CD4-positive, alpha-beta T cell (primary cell): ENCODE measurements at regions not wholly inside any gene's neighbourhood (a gene's known extent, or its start where the extent isn't known, plus 50 kb on each side); places are given as distances from the start of the nearest gene placed in this dataset.

Experiments
- ATAC-seq: fragments of 200-7000 bp; cut with Tn5 transposase; one replicate; pipeline ENCODE4 v1.10.0; 2022; ENCODE audit warnings: mild to moderate bottlenecking; ENCODE audit not compliant: poor library complexity
- CTCF ChIA-PET: fragments of 350-600 bp; sonication (Branson Sonifier 250); formaldehyde crosslinking; loops from one replicate; lab custom pipeline; 2021; ENCODE audit warnings: antibody characterized with exemption, inconsistent platforms; lab: Charles Lee
- POLR2A ChIA-PET: fragments of 350-600 bp; sonication (Branson Sonifier 250); formaldehyde crosslinking; loops from one replicate; lab custom pipeline; 2021; ENCODE audit warnings: antibody characterized with exemption, inconsistent platforms; lab: Charles Lee
- DNase-seq, 14 experiments: peaks; one replicate each; pipeline ENCODE4 v3.0.0-alpha.2; 2013 to 2020; ENCODE audit warnings: mixed read lengths in 2 of 14
- H3K27ac ChIP-seq, 2 donors: one replicate each; pipeline versions ENCODE4 v1.5.1 to v1.7.0; 2013; ENCODE audit warnings: low read length in 2 of 2, low read depth in 1 of 2, mild to moderate bottlenecking in 1 of 2
- H3K27me3 ChIP-seq, 2 experiments: 1 replicate in 1 of 2; 2 replicates in 1 of 2; pipeline versions ENCODE4 v1.6.1 to v1.7.0; 2013; ENCODE audit warnings: low read length in 2 of 2, control low read depth in 1 of 2, mild to moderate bottlenecking in 1 of 2, moderate library complexity in 1 of 2; ENCODE audit not compliant: insufficient read depth in 2 of 2, control insufficient read depth in 1 of 2
- H3K36me3 ChIP-seq: one replicate; pipeline ENCODE4 v1.6.1; 2013; ENCODE audit warnings: low read length, control low read depth; ENCODE audit not compliant: insufficient read depth
- H3K4me1 ChIP-seq: one replicate; pipeline ENCODE4 v1.6.1; 2013; ENCODE audit warnings: low read length, control low read depth; ENCODE audit not compliant: insufficient read depth
- H3K4me3 ChIP-seq: one replicate; pipeline ENCODE4 v1.5.1; 2013; ENCODE audit warnings: mild to moderate bottlenecking, low read length, moderate library complexity
- H3K9me3 ChIP-seq, 2 experiments: 1 replicate in 1 of 2; 2 replicates in 1 of 2; pipeline versions ENCODE4 v1.6.1 to v1.7.0; 2013; ENCODE audit warnings: low read length in 2 of 2, mild to moderate bottlenecking in 2 of 2, control low read depth in 1 of 2, moderate library complexity in 1 of 2; ENCODE audit not compliant: control insufficient read depth in 1 of 2, insufficient read depth in 1 of 2
- H3K27ac Mint-ChIP-seq: one replicate; pipeline ENCODE4 v1.8.0; 2020; ENCODE audit warnings: mixed read lengths
- H3K27me3 Mint-ChIP-seq: one replicate; pipeline ENCODE4 v1.8.0; 2021; ENCODE audit warnings: mixed read lengths
- H3K36me3 Mint-ChIP-seq: one replicate; pipeline ENCODE4 v1.8.0; 2021; ENCODE audit warnings: low read depth, mixed read lengths
- H3K4me1 Mint-ChIP-seq: one replicate; pipeline ENCODE4 v1.8.0; 2021; ENCODE audit warnings: low read depth, mixed read lengths
- H3K4me3 Mint-ChIP-seq: one replicate; pipeline ENCODE4 v1.8.0; 2020; ENCODE audit warnings: mild to moderate bottlenecking, mixed read lengths
- H3K9me3 Mint-ChIP-seq: one replicate; pipeline ENCODE4 v1.8.0; 2020; ENCODE audit warnings: mixed read lengths
- CTCF ChIP-seq: fragments of 200-600 bp; IDR thresholded peaks from one replicate; pipeline ENCODE4 v1.8.0; 2022; ENCODE audit warnings: antibody characterized with exemption, mild to moderate bottlenecking
- intact Hi-C, 2 experiments: fragments of 100-400 bp; cut with DNase I in 1 of 2; cut with micrococcal nuclease in 1 of 2; formaldehyde crosslinking; loops; one replicate each; pipeline versions ENCODE4 v1.15.1 to v1.9.0; 2023 to 2025; cut with DNase I, micrococcal nuclease

- Histone ChIP-seq H3K27me3 (no peaks in the 10 kb centered on the region), H3K36me3 (no peaks in the 10 kb centered on the region), H3K27ac (no peak overlapping the region), H3K9me3 (no peaks in the 10 kb centered on the region), H3K4me1 (no peaks in the 10 kb centered on the region), H3K4me3 (no peak overlapping the region)
- no peak for TF ChIP-seq CTCF
- intact Hi-C loops: no loop called here
- DNase-seq: no peak
- no peaks in the 10 kb centered on the region for H3K27me3 Mint-ChIP-seq
- H3K9me3 Mint-ChIP-seq: peaks cover 10% of the 10 kb centered on the region
- no peaks in the 10 kb centered on the region for H3K36me3 Mint-ChIP-seq
- no peak overlapping the region for H3K4me3 Mint-ChIP-seq
- ATAC-seq: no peak
- no peak overlapping the region for H3K27ac Mint-ChIP-seq
- ChIA-PET CTCF (no interaction called here), POLR2A (no interaction called here)
- H3K4me1 Mint-ChIP-seq: no peaks in the 10 kb centered on the region
Measured at GRCh38 chr6:91310178-91310577, 723.3 kb upstream of the MAP3K7 start.

- CTCF ChIA-PET: no interaction called here
- H3K4me1 ChIP-seq: no peaks in the 10 kb centered on the region
- ATAC-seq (no peak), DNase-seq (no peak)
- no peak for TF ChIP-seq CTCF
- no peaks in the 10 kb centered on the region for H3K4me1 Mint-ChIP-seq
- H3K9me3 Mint-ChIP-seq: peaks cover 10% of the 10 kb centered on the region
- peaks cover 0 to 6% of the 10 kb centered on the region in 2 experiments for H3K9me3 ChIP-seq
- H3K36me3 Mint-ChIP-seq: no peaks in the 10 kb centered on the region
- H3K4me3 Mint-ChIP-seq: no peak overlapping the region
- intact Hi-C loops: no loop called here
- no peaks in the 10 kb centered on the region for H3K36me3 ChIP-seq
- no peak overlapping the region for H3K4me3 ChIP-seq
- POLR2A ChIA-PET: no interaction called here
- H3K27me3 Mint-ChIP-seq: no peaks in the 10 kb centered on the region
- H3K27ac ChIP-seq: no peak overlapping the region
- no peak overlapping the region for H3K27ac Mint-ChIP-seq
- H3K27me3 ChIP-seq: no peaks in the 10 kb centered on the region
Measured at GRCh38 chr6:91305755-91306154, 718.9 kb upstream of the MAP3K7 start.

- Histone ChIP-seq H3K9me3 (peaks cover 0 to 6% of the 10 kb centered on the region in 2 experiments), H3K4me1 (no peaks in the 10 kb centered on the region), H3K4me3 (no peak overlapping the region), H3K27me3 (no peaks in the 10 kb centered on the region), H3K27ac (no peak overlapping the region), H3K36me3 (no peaks in the 10 kb centered on the region)
- Mint-ChIP-seq H3K27me3 (no peaks in the 10 kb centered on the region), H3K4me3 (no peak overlapping the region), H3K36me3 (no peaks in the 10 kb centered on the region), H3K9me3 (peaks cover 13% of the 10 kb centered on the region), H3K27ac (no peak overlapping the region), H3K4me1 (no peaks in the 10 kb centered on the region)
- ChIA-PET POLR2A (no interaction called here), CTCF (no interaction called here)
- ATAC-seq: no peak
- no peak for DNase-seq
- no peak for TF ChIP-seq CTCF
- intact Hi-C loops: no loop called here
Measured at GRCh38 chr6:91304521-91304920, 717.6 kb upstream of the MAP3K7 start.
